Ovary (tissue), 3 donors: ENCODE measurements at regions not wholly inside any gene's neighbourhood (a gene's known extent, or its start where the extent isn't known, plus 50 kb on each side); places are given as distances from the start of the nearest gene placed in this dataset.

Experiments
- POLR2A ChIP-seq: fragments of 450-650 bp; IDR thresholded peaks from one replicate; pipeline ENCODE4 v1.6.1; 2017; ENCODE audit warnings: antibody characterized with exemption, mild to moderate bottlenecking, moderate library complexity
- TF ChIP-seq, protein P1 (sequence below), 3 donors: fragments of 450-650 bp in 2 of 3; fragments of 200-600 bp in 1 of 3; IDR thresholded peaks; one replicate each; pipeline versions ENCODE4 v1.5.1 to v1.8.0; 2016 to 2022; ENCODE audit warnings: antibody characterized with exemption in 3 of 3, mild to moderate bottlenecking in 1 of 3
- donor health status: DM: no; HTN: no; CAD: no.

DNA sequence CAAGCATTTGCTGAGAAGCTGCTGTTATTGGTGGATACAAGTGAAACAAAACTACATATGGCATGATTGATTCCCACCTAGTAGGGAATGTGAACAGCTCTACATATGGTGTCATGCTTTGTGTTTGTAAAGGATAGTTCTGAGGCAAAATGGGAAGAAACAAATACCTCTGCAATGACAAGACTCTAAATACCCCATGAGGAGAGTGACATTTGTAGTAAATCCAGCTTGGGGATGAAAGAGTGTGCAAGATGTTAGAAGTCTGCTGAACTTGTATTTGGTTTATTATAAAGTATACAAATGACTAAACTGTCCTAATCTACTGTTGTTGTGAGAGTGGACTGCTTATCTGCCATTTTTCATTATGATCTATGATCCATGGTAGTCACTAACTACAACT lies 120.8 kb upstream of the HS3ST1 start:
- TF ChIP-seq POLR2A: no peak
- TF ChIP-seq, protein P1, sequence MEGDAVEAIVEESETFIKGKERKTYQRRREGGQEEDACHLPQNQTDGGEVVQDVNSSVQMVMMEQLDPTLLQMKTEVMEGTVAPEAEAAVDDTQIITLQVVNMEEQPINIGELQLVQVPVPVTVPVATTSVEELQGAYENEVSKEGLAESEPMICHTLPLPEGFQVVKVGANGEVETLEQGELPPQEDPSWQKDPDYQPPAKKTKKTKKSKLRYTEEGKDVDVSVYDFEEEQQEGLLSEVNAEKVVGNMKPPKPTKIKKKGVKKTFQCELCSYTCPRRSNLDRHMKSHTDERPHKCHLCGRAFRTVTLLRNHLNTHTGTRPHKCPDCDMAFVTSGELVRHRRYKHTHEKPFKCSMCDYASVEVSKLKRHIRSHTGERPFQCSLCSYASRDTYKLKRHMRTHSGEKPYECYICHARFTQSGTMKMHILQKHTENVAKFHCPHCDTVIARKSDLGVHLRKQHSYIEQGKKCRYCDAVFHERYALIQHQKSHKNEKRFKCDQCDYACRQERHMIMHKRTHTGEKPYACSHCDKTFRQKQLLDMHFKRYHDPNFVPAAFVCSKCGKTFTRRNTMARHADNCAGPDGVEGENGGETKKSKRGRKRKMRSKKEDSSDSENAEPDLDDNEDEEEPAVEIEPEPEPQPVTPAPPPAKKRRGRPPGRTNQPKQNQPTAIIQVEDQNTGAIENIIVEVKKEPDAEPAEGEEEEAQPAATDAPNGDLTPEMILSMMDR (IDR thresholded peaks at IDR 0.05): no peak
